HEK293T (cell line): ENCODE measurements at regions not wholly inside any gene's neighbourhood (a gene's known extent, or its start where the extent isn't known, plus 50 kb on each side); places are given as distances from the start of the nearest gene placed in this dataset.

Experiments used
- ARNT ChIP-seq: fragments of 450-650 bp; IDR thresholded peaks from 2 replicates; pipeline ENCODE4 v1.6.1; 2017; ENCODE audit warnings: mild to moderate bottlenecking
- BHLHE40 ChIP-seq: fragments of 450-650 bp; IDR thresholded peaks from 2 replicates; pipeline ENCODE4 v1.6.1; 2016; ENCODE audit warnings: mild to moderate bottlenecking, moderate library complexity, borderline replicate concordance
- ELF4 ChIP-seq: fragments of 450-650 bp; IDR thresholded peaks from 2 replicates; pipeline ENCODE4 v1.6.1; 2017; ENCODE audit warnings: antibody characterized with exemption
- FOXA1 ChIP-seq: fragments of 450-650 bp; IDR thresholded peaks from 2 replicates; pipeline ENCODE4 v1.6.1; 2016; ENCODE audit warnings: mild to moderate bottlenecking
- FOXM1 ChIP-seq: fragments of 450-650 bp; IDR thresholded peaks from 2 replicates; pipeline ENCODE4 v1.6.1; 2017; ENCODE audit warnings: mild to moderate bottlenecking, borderline replicate concordance
- HDGF ChIP-seq: fragments of 450-650 bp; IDR thresholded peaks from 2 replicates; pipeline ENCODE4 v1.6.1; 2017; ENCODE audit warnings: antibody characterized with exemption, borderline replicate concordance
- L3MBTL2 ChIP-seq: fragments of 450-650 bp; conservative IDR thresholded peaks from 2 replicates; pipeline ENCODE4 v1.6.1; 2016; ENCODE audit warnings: mild to moderate bottlenecking
- LEF1 ChIP-seq: fragments of 450-650 bp; IDR thresholded peaks from 2 replicates; pipeline ENCODE4 v1.6.1; 2017; ENCODE audit warnings: mild to moderate bottlenecking, borderline replicate concordance
- NFRKB ChIP-seq: fragments of 450-650 bp; IDR thresholded peaks from 2 replicates; pipeline ENCODE4 v1.6.1; 2016; ENCODE audit warnings: mild to moderate bottlenecking, moderate library complexity
- SP1 ChIP-seq: fragments of 450-650 bp; IDR thresholded peaks from 2 replicates; pipeline ENCODE4 v1.6.1; 2017
- SUZ12 ChIP-seq: fragments of 450-650 bp; IDR thresholded peaks from 2 replicates; pipeline ENCODE4 v1.6.1; 2016; ENCODE audit warnings: mild to moderate bottlenecking
- TARDBP ChIP-seq: fragments of 450-650 bp; IDR thresholded peaks from 2 replicates; pipeline ENCODE4 v1.6.1; 2016
- ZNF384 ChIP-seq: fragments of 450-650 bp; IDR thresholded peaks from 2 replicates; pipeline ENCODE4 v1.6.1; 2016

DNA sequence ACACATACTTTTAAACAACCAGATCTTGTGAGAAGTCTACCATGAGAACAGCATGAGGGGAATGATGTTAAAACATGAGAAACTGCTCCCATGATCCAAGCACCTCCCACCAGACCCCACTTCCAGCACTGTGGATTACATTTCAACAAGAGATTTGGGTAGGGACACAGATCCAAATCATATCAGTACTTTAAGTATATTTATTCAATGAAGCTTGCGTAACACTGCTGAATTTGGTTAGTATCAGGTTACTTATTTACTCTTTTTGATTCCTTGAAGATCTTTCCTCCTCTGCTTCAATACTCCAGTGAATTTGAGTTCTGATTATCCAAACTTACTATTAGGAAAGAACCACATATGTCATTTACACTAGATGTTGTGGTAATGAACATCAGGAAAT is 418.6 kb downstream of the PIK3C3 start:
- TF ChIP-seq NFRKB (no peak), SUZ12 (no peak), HDGF (no peak), FOXM1 (no peak), BHLHE40 (no peak), ZNF384 (no peak), FOXA1 (no peak), ARNT (no peak), L3MBTL2 (no peak), SP1 (no peak), ELF4 (no peak), TARDBP (no peak), LEF1 (no peak)
